Adrenal gland (tissue), 5 donors: ENCODE measurements at regions not wholly inside any gene's neighbourhood (a gene's known extent, or its start where the extent isn't known, plus 50 kb on each side); places are given as distances from the start of the nearest gene placed in this dataset.

Experiments
- POLR2A ChIP-seq, 2 donors: fragments of 450-650 bp; IDR thresholded peaks; one replicate each; pipeline ENCODE4 v1.6.1; 2017; ENCODE audit warnings: antibody characterized with exemption in 2 of 2, mild to moderate bottlenecking in 2 of 2, moderate library complexity in 1 of 2
- TF ChIP-seq, protein P1 (sequence below), 6 experiments: fragments of 450-650 bp in 4 of 6; fragments of 200-600 bp in 2 of 6; sonication (generic) in 1 of 6; IDR thresholded peaks; 1 replicate in 5 of 6; 2 replicates in 1 of 6; pipeline versions ENCODE4 v1.5.1 to v1.8.0; 2016 to 2021; ENCODE audit warnings: antibody characterized with exemption in 6 of 6, mild to moderate bottlenecking in 2 of 6, moderate library complexity in 1 of 6
- donor health status: DM: no; HTN: no; CAD: no.

DNA sequence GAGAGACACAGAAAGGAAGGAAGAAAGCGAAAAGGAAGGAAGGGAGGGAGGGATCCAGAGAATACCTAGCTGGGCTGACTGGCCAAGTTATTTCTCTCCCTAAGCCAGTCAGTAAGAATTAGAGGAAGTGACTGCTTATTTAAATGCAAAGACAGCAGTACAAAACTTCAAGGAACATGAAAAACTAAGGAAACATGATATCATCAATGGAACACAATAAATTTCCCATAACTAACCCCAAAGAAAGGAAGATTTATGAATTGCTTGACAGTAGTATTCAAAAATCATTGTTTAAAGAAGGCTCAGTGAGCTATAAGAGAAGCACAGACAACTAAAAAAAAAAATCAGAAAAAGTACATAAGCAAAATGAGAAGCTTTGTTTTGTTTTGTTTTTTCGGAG, 252.3 kb upstream of the SASH1 start:
- TF ChIP-seq, protein P1, sequence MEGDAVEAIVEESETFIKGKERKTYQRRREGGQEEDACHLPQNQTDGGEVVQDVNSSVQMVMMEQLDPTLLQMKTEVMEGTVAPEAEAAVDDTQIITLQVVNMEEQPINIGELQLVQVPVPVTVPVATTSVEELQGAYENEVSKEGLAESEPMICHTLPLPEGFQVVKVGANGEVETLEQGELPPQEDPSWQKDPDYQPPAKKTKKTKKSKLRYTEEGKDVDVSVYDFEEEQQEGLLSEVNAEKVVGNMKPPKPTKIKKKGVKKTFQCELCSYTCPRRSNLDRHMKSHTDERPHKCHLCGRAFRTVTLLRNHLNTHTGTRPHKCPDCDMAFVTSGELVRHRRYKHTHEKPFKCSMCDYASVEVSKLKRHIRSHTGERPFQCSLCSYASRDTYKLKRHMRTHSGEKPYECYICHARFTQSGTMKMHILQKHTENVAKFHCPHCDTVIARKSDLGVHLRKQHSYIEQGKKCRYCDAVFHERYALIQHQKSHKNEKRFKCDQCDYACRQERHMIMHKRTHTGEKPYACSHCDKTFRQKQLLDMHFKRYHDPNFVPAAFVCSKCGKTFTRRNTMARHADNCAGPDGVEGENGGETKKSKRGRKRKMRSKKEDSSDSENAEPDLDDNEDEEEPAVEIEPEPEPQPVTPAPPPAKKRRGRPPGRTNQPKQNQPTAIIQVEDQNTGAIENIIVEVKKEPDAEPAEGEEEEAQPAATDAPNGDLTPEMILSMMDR (IDR thresholded peaks at IDR 0.05): no peak
- TF ChIP-seq POLR2A (IDR thresholded peaks at IDR 0.05): no peak
